RKO (cell line): ENCODE measurements at regions not wholly inside any gene's neighbourhood (a gene's known extent, or its start where the extent isn't known, plus 50 kb on each side); places are given as distances from the start of the nearest gene placed in this dataset.
A peak's percentile ranks its signal among the peaks of the same experiment; 100 is the strongest.
"Not testable (repeated sequence)": the region's sequence is repeated elsewhere in the genome, so short reads cannot be mapped to it uniquely, and the experiment has no call there.

ENCODE experiments used
- DNase-seq: peaks from one replicate; pipeline ENCODE4 v3.0.0-alpha.2; 2016; ENCODE audit warnings: low spot score

DNA sequence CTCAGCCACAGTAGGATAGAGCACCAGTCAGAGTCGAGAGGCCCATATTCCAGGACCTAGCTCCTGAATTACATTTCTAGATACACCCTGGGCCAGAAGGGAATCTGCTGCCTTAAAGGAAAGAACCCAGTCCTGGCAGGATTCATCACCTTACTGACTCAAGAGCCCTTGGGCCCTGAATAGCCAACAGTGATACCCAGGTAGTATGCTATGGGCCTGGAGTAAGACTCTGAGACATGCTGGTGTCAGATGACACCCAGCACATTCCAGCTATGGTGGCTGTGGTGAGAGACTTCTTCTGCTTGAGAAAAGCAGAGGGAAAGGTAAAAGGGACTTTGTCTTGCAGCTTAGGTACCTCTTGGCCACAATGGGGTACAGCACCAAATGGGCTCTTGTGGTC lies 192.5 kb downstream of the MSX2 start:
- not testable (repeated sequence) for DNase-seq

- no peak for DNase-seq
Measured at GRCh38 chr5:174916227-174916626, 191.8 kb downstream of the MSX2 start.

DNA sequence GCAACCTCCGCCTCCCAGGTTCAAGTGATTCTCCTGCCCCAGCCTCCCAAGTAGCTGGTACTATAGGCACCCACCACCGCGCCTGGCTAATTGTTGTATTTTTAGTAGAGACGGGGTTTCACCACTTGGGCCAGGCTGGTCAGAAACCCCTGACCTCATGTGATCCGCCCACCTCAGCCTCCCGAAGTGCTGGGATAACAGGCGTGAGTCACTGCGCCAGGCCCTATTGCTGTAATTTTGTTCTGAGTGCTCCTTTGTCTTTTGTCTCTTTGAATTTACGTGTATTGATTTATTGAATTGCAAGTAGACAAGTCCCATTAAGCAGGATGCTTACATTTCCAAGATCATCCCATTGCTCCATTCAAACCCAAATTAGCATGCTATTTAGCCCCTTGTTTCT lies 186.7 kb downstream of the MSX2 start:
- no peak for DNase-seq

DNA sequence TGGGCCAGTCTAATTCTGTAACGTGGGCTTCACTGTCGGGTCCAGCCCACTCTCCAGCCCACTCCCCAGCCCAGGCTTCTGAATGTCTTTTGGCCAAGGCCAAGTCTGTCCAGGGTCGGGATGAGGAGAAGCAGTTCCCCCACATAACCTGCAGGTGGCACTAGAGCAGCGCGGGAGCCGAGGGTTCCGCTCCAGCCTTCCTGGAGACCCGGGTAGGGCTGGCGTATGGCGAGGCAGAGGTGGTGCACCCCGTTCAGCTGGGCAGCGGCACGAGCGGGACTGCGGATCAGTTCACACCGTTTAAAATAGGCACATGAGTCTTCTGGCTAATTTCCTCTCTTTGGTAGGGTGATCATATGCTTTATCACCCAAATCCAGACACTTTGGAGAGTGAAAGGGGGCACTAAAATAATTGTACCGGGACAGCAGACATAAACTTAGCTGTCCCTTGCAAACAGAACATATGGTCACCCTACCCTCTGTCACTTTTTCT lies 185.9 kb downstream of the MSX2 start:
- peak; percentile 57 for DNase-seq

- DNase-seq = no peak
Measured at GRCh38 chr5:174903172-174903732, 178.9 kb downstream of the MSX2 start.

GRCh38 chr5:174901336-174901735 lies 177.0 kb downstream of the MSX2 start:
- no peak for DNase-seq

- DNase-seq = no peak
Measured at GRCh38 chr5:174900240-174900865, 176.0 kb downstream of the MSX2 start.

GRCh38 chr5:174897281-174897950 lies 173.0 kb downstream of the MSX2 start:
- DNase-seq = no peak

DNA sequence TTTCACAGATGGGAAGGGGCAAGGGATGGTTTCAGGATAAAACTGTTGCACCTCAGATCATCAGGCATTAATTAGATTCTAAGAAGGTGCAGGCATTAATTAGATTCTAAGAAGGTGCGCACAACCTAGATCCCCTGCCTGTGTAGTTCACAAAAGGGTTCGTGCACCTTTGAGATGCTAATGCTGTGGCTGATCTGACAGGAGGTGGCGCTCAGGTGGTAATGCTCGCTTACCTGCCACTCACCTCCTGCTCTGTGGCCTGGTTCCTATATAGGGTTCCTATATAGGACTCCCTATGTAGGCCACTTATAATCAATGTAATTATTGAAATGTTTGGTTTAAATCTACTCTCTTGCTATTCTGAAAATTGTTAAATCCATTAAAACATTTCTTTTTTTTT lies 171.0 kb downstream of the MSX2 start:
- no peak for DNase-seq

DNA sequence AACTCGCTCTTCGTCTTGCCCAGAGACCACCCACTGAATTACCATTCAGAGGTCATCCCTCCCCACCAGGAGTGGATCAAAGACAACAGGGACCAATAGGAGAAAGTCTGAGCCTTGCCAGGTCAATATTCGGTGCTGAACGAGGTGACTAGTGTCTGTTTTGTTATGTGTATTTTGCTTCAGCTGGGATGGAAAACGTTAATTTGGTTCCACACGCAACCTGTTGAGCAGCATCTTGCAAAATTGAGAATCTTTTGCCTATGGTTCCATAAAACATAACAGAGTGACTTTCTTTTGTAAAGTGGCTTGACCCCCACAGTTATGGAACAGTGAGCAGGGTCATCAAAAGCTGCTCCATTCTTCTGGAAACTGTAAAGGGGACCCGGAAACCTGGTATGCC lies 168.4 kb downstream of the MSX2 start:
- no peak for DNase-seq

GRCh38 chr5:174880412-174881200 lies 156.2 kb downstream of the MSX2 start:
- not testable (repeated sequence) for DNase-seq

- no peak for DNase-seq
Measured at GRCh38 chr5:174877987-174878386, 153.6 kb downstream of the MSX2 start.

- no peak for DNase-seq
Measured at GRCh38 chr5:174872271-174872670, 147.9 kb downstream of the MSX2 start.

DNA sequence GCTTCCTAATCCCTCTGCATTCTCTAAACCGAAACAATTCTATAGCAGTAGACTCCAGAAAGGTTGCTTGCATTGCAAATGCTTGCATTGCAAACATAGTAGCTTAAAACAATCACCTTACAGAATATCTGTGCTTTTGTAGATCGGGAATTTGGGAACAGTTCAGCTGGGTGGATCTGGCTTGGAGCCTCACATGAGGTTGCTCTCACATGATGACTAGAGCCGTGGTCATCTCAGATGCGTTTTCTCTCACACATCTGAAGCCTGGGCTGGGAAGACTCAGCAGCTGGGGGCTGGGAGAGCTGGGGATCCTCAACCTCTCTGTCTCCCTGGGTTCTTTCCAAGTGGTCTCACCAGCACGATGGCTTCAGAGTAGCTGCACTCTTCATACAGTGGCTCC lies 127.8 kb downstream of the MSX2 start:
- no peak for DNase-seq

- DNase-seq = no peak
Measured at GRCh38 chr5:174850565-174851169, 126.3 kb downstream of the MSX2 start.

GRCh38 chr5:174849426-174849825 lies 125.0 kb downstream of the MSX2 start:
- no peak for DNase-seq

DNA sequence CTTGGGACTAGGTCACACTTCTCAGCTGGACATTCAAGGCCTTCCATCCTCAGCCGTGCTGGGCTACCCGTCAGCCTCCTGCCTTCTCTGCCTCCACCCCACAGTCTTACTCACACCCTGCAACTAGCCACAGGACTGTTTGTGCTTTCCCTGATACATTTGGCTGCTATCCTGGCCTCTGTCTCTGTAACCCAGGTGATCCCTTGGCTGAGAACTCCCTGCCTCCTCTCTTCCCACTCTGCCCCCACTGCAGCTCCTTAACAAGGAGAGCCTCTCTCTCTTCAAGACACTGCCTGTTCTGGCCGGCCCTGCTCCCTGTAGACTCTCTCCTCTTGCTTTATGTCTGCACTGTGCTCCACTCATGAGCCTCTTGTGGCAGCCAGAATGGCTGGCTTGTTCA lies 120.6 kb downstream of the MSX2 start:
- DNase-seq = no peak

DNA sequence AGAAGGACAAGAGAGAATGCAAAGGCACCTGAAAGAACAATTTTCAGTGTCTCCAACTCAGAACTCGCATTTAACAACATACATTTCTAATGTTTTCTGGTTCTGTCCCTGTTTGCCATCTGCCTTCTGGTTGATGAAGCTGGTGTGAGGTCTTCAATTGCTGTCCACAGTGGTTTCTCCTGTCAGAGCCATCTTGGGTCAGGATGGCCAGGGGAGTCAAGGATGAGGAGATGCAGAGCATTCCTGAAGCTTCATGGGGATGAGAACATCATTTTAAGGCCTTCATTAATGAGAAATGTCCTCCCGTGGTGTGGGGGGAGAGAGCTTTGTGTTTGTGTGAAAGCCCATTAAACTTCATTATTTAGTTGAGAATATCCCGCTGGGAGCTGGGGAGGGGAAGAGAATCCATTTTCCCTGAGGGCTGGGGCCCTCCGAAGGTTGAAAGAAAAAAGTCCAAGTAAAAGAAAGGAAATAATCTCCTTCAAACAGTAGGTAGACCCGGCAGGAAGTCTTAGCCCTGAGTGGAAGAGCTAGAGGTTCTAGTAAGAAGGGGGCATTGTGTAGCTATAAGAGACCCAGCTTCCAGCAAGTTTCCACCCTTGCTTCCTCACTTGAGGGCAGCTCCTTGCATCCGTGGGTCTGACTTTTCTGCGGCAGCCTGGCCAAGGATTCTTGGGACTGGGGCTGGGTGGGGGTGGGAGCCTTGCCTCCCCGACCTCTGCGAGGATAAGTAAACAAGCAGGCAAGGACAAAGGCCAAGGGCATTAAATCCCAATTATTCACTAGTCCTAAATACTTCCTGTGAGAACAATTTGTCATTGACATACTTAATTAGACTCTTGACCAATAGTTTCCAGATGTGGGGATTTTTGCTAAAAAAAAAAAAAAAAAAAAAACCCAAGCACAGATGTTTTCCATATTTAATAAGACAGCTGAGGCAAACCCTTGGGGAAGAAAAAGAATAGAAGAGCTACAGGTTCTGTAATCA lies 119.2 kb downstream of the MSX2 start:
- DNase-seq = no peak

- DNase-seq = no peak
Measured at GRCh38 chr5:174840435-174840834, 116.1 kb downstream of the MSX2 start.

DNA sequence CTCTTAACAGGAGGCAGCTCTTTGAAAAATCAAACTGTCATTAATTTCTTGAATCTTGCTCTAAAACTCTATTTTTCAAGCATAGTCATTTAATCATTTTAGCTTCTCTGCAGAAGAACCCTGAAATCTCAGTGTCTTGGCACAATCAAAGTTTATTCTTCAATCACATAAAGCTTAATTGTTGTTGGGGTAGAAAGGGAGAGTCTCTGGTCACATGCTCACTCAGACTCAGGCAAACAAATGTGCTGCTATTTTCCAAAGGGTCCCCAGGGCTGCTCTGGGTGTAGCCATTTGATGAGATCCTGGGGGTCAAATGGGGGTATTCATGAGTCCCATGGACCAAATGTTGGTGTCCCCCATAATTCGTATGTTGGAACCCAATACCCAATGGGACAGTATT lies 114.8 kb downstream of the MSX2 start:
- DNase-seq = no peak
